Tibial artery (tissue), 4 donors: ENCODE measurements at regions not wholly inside any gene's neighbourhood (a gene's known extent, or its start where the extent isn't known, plus 50 kb on each side); places are given as distances from the start of the nearest gene placed in this dataset.
"Not testable (repeated sequence)": the region's sequence is repeated elsewhere in the genome, so short reads cannot be mapped to it uniquely, and the experiment has no call there.

Experiments
- DNase-seq, 2 donors: peaks; one replicate each; pipeline ENCODE4 v3.0.0-alpha.2; 2019
- H3K27ac ChIP-seq, 2 donors: fragments of 200-600 bp; sonication (generic) in 1 of 2; 1 replicate in 1 of 2; 2 replicates in 1 of 2; pipeline ENCODE4 v1.5.1; 2018 to 2019; ENCODE audit warnings: mild to moderate bottlenecking in 1 of 2
- H3K27me3 ChIP-seq, 2 donors: fragments of 200-600 bp; sonication (generic) in 1 of 2; one replicate each; pipeline versions ENCODE4 v1.5.1 to v1.6.0; 2016 to 2019
- H3K36me3 ChIP-seq, 3 donors: fragments of 200-600 bp; sonication (generic) in 2 of 3; one replicate each; pipeline ENCODE4 v1.5.1; 2016 to 2019; ENCODE audit warnings: mild to moderate bottlenecking in 2 of 3
- H3K4me1 ChIP-seq, 4 donors: fragments of 200-600 bp; sonication (generic) in 2 of 4; 1 replicate in 3 of 4; 2 replicates in 1 of 4; pipeline ENCODE4 v1.5.1; 2016 to 2019
- H3K4me3 ChIP-seq, 2 donors: fragments of 200-600 bp; sonication (generic) in 1 of 2; 1 replicate in 1 of 2; 2 replicates in 1 of 2; pipeline ENCODE4 v1.5.1; 2018 to 2019; ENCODE audit warnings: mild to moderate bottlenecking in 2 of 2
- H3K9me3 ChIP-seq, 3 donors: fragments of 200-600 bp; sonication (generic) in 1 of 3; one replicate each; pipeline ENCODE4 v1.5.1; 2016 to 2019
- CTCF ChIP-seq, 2 experiments: fragments of 200-600 bp in 1 of 2; fragments of 450-650 bp in 1 of 2; IDR thresholded peaks; one replicate each; pipeline ENCODE4 v1.5.1; 2017 to 2019; ENCODE audit warnings: antibody characterized with exemption in 2 of 2, mild to moderate bottlenecking in 1 of 2, moderate library complexity in 1 of 2
- intact Hi-C: fragments of 100-400 bp; cut with DNase I; formaldehyde crosslinking; loops from one replicate; pipeline ENCODE4 v1.15.0; 2023; ENCODE audit warnings: low total_unique reads

GRCh38 chr13:61495648-61496047 lies 80.0 kb upstream of the PCDH20 start:
- DNase-seq, result no peak
- Histone ChIP-seq H3K9me3 (no peaks in the 10 kb centered on the region), H3K4me3 (no peak overlapping the region), H3K36me3 (no peaks in the 10 kb centered on the region), H3K4me1 (no peaks in the 10 kb centered on the region), H3K27ac (no peak overlapping the region), H3K27me3 (no peaks in the 10 kb centered on the region)
- TF ChIP-seq CTCF (IDR thresholded peaks at IDR 0.05), result no peak
- intact Hi-C loops, result no loop called here

- H3K9me3 ChIP-seq, H3K4me1 ChIP-seq, H3K36me3 ChIP-seq, H3K4me3 ChIP-seq, DNase-seq, H3K27me3 ChIP-seq, H3K27ac ChIP-seq, intact Hi-C loops: not testable (repeated sequence)
Measured at GRCh38 chr13:61493556-61493955, 77.9 kb upstream of the PCDH20 start.

GRCh38 chr13:61486496-61486895 lies 70.8 kb upstream of the PCDH20 start:
- intact Hi-C loops, result no loop called here
- H3K9me3 ChIP-seq, result no peaks in the 10 kb centered on the region
- no peak overlapping the region for H3K27ac ChIP-seq
- TF ChIP-seq CTCF (IDR thresholded peaks at IDR 0.05), result no peak
- H3K4me1 ChIP-seq, result no peaks in the 10 kb centered on the region
- no peaks in the 10 kb centered on the region for H3K27me3 ChIP-seq
- H3K36me3 ChIP-seq, result no peaks in the 10 kb centered on the region
- H3K4me3 ChIP-seq, result no peak overlapping the region
- no peak for DNase-seq

- no peak for TF ChIP-seq CTCF (IDR thresholded peaks at IDR 0.05)
- no peaks in the 10 kb centered on the region for H3K36me3 ChIP-seq
- H3K27ac ChIP-seq, result no peak overlapping the region
- no peaks in the 10 kb centered on the region for H3K9me3 ChIP-seq
- DNase-seq, result no peak
- H3K4me1 ChIP-seq, result no peaks in the 10 kb centered on the region
- H3K4me3 ChIP-seq, result no peak overlapping the region
- no peaks in the 10 kb centered on the region for H3K27me3 ChIP-seq
- intact Hi-C loops, result no loop called here
Measured at GRCh38 chr13:61485128-61485765, 69.6 kb upstream of the PCDH20 start.

- DNase-seq, result no peak
- Histone ChIP-seq H3K9me3 (no peaks in the 10 kb centered on the region), H3K36me3 (no peaks in the 10 kb centered on the region), H3K27me3 (no peaks in the 10 kb centered on the region), H3K27ac (no peak overlapping the region), H3K4me3 (no peak overlapping the region), H3K4me1 (no peaks in the 10 kb centered on the region)
- TF ChIP-seq CTCF (IDR thresholded peaks at IDR 0.05), result no peak
- intact Hi-C loops, result no loop called here
Measured at GRCh38 chr13:61477619-61478018, 62.0 kb upstream of the PCDH20 start.

GRCh38 chr13:61470786-61471185 lies 55.1 kb upstream of the PCDH20 start:
- intact Hi-C loops, result no loop called here
- no peak for DNase-seq
- H3K9me3 ChIP-seq, result no peaks in the 10 kb centered on the region
- H3K4me3 ChIP-seq, result no peak overlapping the region
- TF ChIP-seq CTCF (IDR thresholded peaks at IDR 0.05), result no peak
- H3K27ac ChIP-seq, result no peak overlapping the region
- H3K4me1 ChIP-seq, result no peaks in the 10 kb centered on the region
- no peaks in the 10 kb centered on the region for H3K27me3 ChIP-seq
- H3K36me3 ChIP-seq, result no peaks in the 10 kb centered on the region
